A673 (cell line): ENCODE measurements at regions not wholly inside any gene's neighbourhood (a gene's known extent, or its start where the extent isn't known, plus 50 kb on each side); places are given as distances from the start of the nearest gene placed in this dataset.

Source experiments
- BruUV-seq: library from RNA; stranded (reverse); fragments of 400-500 nt; replicated peaks from 2 replicates; lab custom pipeline; 2021; lab: Mats Ljungman, UMichigan
- CTCF ChIA-PET: fragments of 300-600 bp; sonication (Branson Sonifier 250); formaldehyde crosslinking; loops from one replicate; lab custom pipeline; 2022; ENCODE audit warnings: antibody characterized with exemption; lab: Charles Lee
- POLR2A ChIA-PET: fragments of 300-600 bp; sonication (Branson Sonifier 250); formaldehyde crosslinking; loops from one replicate; lab custom pipeline; 2022; ENCODE audit warnings: antibody characterized with exemption; ENCODE audit not compliant: low non-redundant PET; lab: Charles Lee
- DNase-seq: peaks from one replicate; pipeline ENCODE4 v3.0.0-alpha.2; 2015; ENCODE audit warnings: low spot score
- H3K27ac ChIP-seq: fragments of 200-600 bp; sonication (generic); 2 replicates; pipeline ENCODE4 v1.5.1; 2016; ENCODE audit warnings: mixed run types, low read depth, mild to moderate bottlenecking, mixed read lengths, antibody characterized with exemption, low read length; ENCODE audit not compliant: poor library complexity, severe bottlenecking
- H3K27me3 ChIP-seq: fragments of 200-600 bp; sonication (generic); replicated peaks from 2 replicates; pipeline ENCODE4 v1.6.1; 2017; ENCODE audit warnings: mixed run types, low read depth, mild to moderate bottlenecking, mixed read lengths, antibody characterized with exemption, low read length; ENCODE audit not compliant: insufficient read depth, poor library complexity
- H3K36me3 ChIP-seq: fragments of 200-600 bp; sonication (generic); 2 replicates; pipeline ENCODE4 v1.6.1; 2016; ENCODE audit warnings: mixed run types, mild to moderate bottlenecking, mixed read lengths, antibody characterized with exemption, low read length; ENCODE audit not compliant: insufficient read depth, poor library complexity, severe bottlenecking
- H3K4me1 ChIP-seq: fragments of 200-600 bp; sonication (generic); 2 replicates; pipeline ENCODE4 v1.6.1; 2017; ENCODE audit warnings: mixed run types, mild to moderate bottlenecking, mixed read lengths, antibody characterized with exemption, low read length; ENCODE audit not compliant: insufficient read depth, poor library complexity, severe bottlenecking
- H3K4me3 ChIP-seq: fragments of 200-600 bp; sonication (generic); 2 replicates; pipeline ENCODE4 v1.5.1; 2016; ENCODE audit warnings: low read depth, mixed run types, mild to moderate bottlenecking, mixed read lengths, low read length; ENCODE audit not compliant: poor library complexity, severe bottlenecking
- H3K9me3 ChIP-seq: fragments of 200-600 bp; sonication (generic); 2 replicates; pipeline ENCODE4 v1.6.1; 2016; ENCODE audit warnings: mixed run types, low read depth, mild to moderate bottlenecking, mixed read lengths, antibody characterized with exemption, low read length; ENCODE audit not compliant: poor library complexity, severe bottlenecking
- CTCF ChIP-seq: fragments of 300-800, 200-600 bp; sonication (generic); conservative IDR thresholded peaks from 2 replicates; pipeline ENCODE4 v1.5.1; 2017; ENCODE audit warnings: low read depth, mild to moderate bottlenecking, antibody characterized with exemption, low read length, moderate library complexity, mixed read lengths
- EZH2 ChIP-seq: fragments of 200-600 bp; sonication (generic); IDR thresholded peaks from 2 replicates; pipeline ENCODE4 v1.6.1; 2017; ENCODE audit warnings: borderline replicate concordance, low read depth, mild to moderate bottlenecking, mixed read lengths, antibody characterized with exemption, low read length; ENCODE audit not compliant: poor library complexity, severe bottlenecking
- intact Hi-C: fragments of 100-400 bp; cut with micrococcal nuclease; formaldehyde crosslinking; loops from one replicate; pipeline ENCODE4 v1.10.0; 2022; ENCODE audit not compliant: unreplicated experiment

GRCh38 chrX:121307449-121307848 is 260.0 kb downstream of the GLUD2 start:
- TF ChIP-seq EZH2 = no peak
- TF ChIP-seq CTCF = no peak
- Histone ChIP-seq H3K36me3 (no peaks in the 10 kb centered on the region), H3K4me3 (no peak overlapping the region), H3K27me3 (no peaks in the 10 kb centered on the region), H3K4me1 (no peaks in the 10 kb centered on the region), H3K27ac (no peak overlapping the region), H3K9me3 (no peaks in the 10 kb centered on the region)
- POLR2A ChIA-PET = no interaction called here
- no peak for DNase-seq
- intact Hi-C loops = loop anchor here (5.0 kb wide), 1 partner anchor 270 kb away; no protein-coding TSS in a partner anchor
- CTCF ChIA-PET = no interaction called here
- no TSS peak for BruUV-seq

GRCh38 chrX:121308276-121308805 is 260.9 kb downstream of the GLUD2 start:
- CTCF ChIA-PET = interaction anchor here (0.7 to 1.0 kb wide), 3 partner anchors 13 to 275 kb away, joined by 4 to 5 read pairs (median 4); no protein-coding TSS in a partner anchor
- TF ChIP-seq CTCF (peak; percentile 63), EZH2 (no peak)
- no peaks in the 10 kb centered on the region for H3K9me3 ChIP-seq
- H3K4me3 ChIP-seq = no peak overlapping the region
- no TSS peak for BruUV-seq
- H3K4me1 ChIP-seq = no peaks in the 10 kb centered on the region
- no peaks in the 10 kb centered on the region for H3K27me3 ChIP-seq
- no peaks in the 10 kb centered on the region for H3K36me3 ChIP-seq
- intact Hi-C loops = loop anchor here (5.0 kb wide), 1 partner anchor 269 kb away; no protein-coding TSS in a partner anchor
- POLR2A ChIA-PET = no interaction called here
- H3K27ac ChIP-seq = no peak overlapping the region
- DNase-seq = peak; percentile 38

GRCh38 chrX:121310820-121311219 is 263.4 kb downstream of the GLUD2 start:
- no peaks in the 10 kb centered on the region for H3K36me3 ChIP-seq
- no peaks in the 10 kb centered on the region for H3K27me3 ChIP-seq
- H3K27ac ChIP-seq = no peak overlapping the region
- TF ChIP-seq CTCF (no peak), EZH2 (no peak)
- no peak for DNase-seq
- H3K4me3 ChIP-seq = no peak overlapping the region
- BruUV-seq = no TSS peak
- intact Hi-C loops = no loop called here
- H3K9me3 ChIP-seq = no peaks in the 10 kb centered on the region
- no peaks in the 10 kb centered on the region for H3K4me1 ChIP-seq
- ChIA-PET CTCF (no interaction called here), POLR2A (no interaction called here)
